ENCODE measurements at regions not wholly inside any gene's neighbourhood (a gene's known extent, or its start where the extent isn't known, plus 50 kb on each side); places are given as distances from the start of the nearest gene placed in this dataset.

GRCh38 chr12:115075552-115076170, 391.7 kb upstream of the TBX3 start:
- H3K27me3 Mint-ChIP-seq (ENCODE audit: insufficient read depth, low read depth): peaks cover 8% of the 10 kb centered on the region

GRCh38 chr12:115074617-115075016, 390.6 kb upstream of the TBX3 start:
- H3K4me3 ChIP-seq: no peak overlapping the region
- Mint-ChIP-seq H3K9me3 (no peaks in the 10 kb centered on the region), H3K36me3 (no peaks in the 10 kb centered on the region), H3K4me1 (no peaks in the 10 kb centered on the region), H3K4me3 (no peak overlapping the region), H3K27me3 (ENCODE audit: insufficient read depth, low read depth) (peaks cover 8% of the 10 kb centered on the region), H3K27ac (no peak overlapping the region)
- H3K9me3 ChIP-seq (ENCODE audit: low read depth): no peaks in the 10 kb centered on the region
- no peak for TF ChIP-seq EZH2phosphoT487 (IDR thresholded peaks at IDR 0.05)
- TF ChIP-seq CTCF (IDR thresholded peaks at IDR 0.05): no peak
- no peak for TF ChIP-seq EZH2 (IDR thresholded peaks at IDR 0.05)
- DNase-seq (ENCODE audit: low spot score): no peak
- H3K36me3 ChIP-seq: no peaks in the 10 kb centered on the region
- no peaks in the 10 kb centered on the region for H3F3A ChIP-seq (ENCODE audit: low read depth)
- H3K9ac ChIP-seq: no peak overlapping the region
- H3K79me2 ChIP-seq (ENCODE audit: low read depth): no peaks in the 10 kb centered on the region
- H3K4me2 ChIP-seq: no peak overlapping the region
- H3K27ac ChIP-seq: no peak overlapping the region
- H3K27me3 ChIP-seq: no peaks in the 10 kb centered on the region
- peaks cover 9% of the 10 kb centered on the region for H3K4me1 ChIP-seq
- no peaks in the 10 kb centered on the region for H4K20me1 ChIP-seq (ENCODE audit: low read depth)
- no peak overlapping the region for H2AFZ ChIP-seq (replicated peaks)

More at GRCh38 chr12:115075552-115076170, 391.7 kb upstream of the TBX3 start:
- H3K4me1 Mint-ChIP-seq: no peaks in the 10 kb centered on the region
- no peaks in the 10 kb centered on the region for H3K36me3 Mint-ChIP-seq
- no peak overlapping the region for H3K27ac ChIP-seq
- H3K4me3 Mint-ChIP-seq: no peak overlapping the region
- no peak for TF ChIP-seq CTCF (IDR thresholded peaks at IDR 0.05)
- no peak for TF ChIP-seq EZH2phosphoT487 (IDR thresholded peaks at IDR 0.05)
- no peak for TF ChIP-seq EZH2 (IDR thresholded peaks at IDR 0.05)
- no peaks in the 10 kb centered on the region for H3F3A ChIP-seq (ENCODE audit: low read depth)
- H3K4me3 ChIP-seq: no peak overlapping the region
- no peaks in the 10 kb centered on the region for H3K36me3 ChIP-seq
- H3K4me2 ChIP-seq: no peak overlapping the region
- H3K9me3 Mint-ChIP-seq: no peaks in the 10 kb centered on the region
- peaks cover 7% of the 10 kb centered on the region for H3K4me1 ChIP-seq
- no peaks in the 10 kb centered on the region for H3K27me3 ChIP-seq
- no peaks in the 10 kb centered on the region for H3K9me3 ChIP-seq (ENCODE audit: low read depth)
- H3K27ac Mint-ChIP-seq: no peak overlapping the region
- no peak for DNase-seq (ENCODE audit: low spot score)
- no peaks in the 10 kb centered on the region for H4K20me1 ChIP-seq (ENCODE audit: low read depth)
- no peaks in the 10 kb centered on the region for H3K79me2 ChIP-seq (ENCODE audit: low read depth)
- H3K9ac ChIP-seq: no peak overlapping the region
- no peak overlapping the region for H2AFZ ChIP-seq (replicated peaks)

GRCh38 chr12:115072712-115073111, 388.7 kb upstream of the TBX3 start:
- Mint-ChIP-seq H3K27ac (no peak overlapping the region), H3K4me3 (no peak overlapping the region), H3K9me3 (no peaks in the 10 kb centered on the region), H3K4me1 (no peaks in the 10 kb centered on the region), H3K36me3 (no peaks in the 10 kb centered on the region), H3K27me3 (ENCODE audit: insufficient read depth, low read depth) (peaks cover 8% of the 10 kb centered on the region)
- Histone ChIP-seq H3K4me3 (no peak overlapping the region), H3K79me2 (ENCODE audit: low read depth) (no peaks in the 10 kb centered on the region), H2AFZ (replicated peaks) (no peak overlapping the region), H3K27ac (no peak overlapping the region), H3K9ac (no peak overlapping the region), H3K4me2 (no peak overlapping the region), H4K20me1 (ENCODE audit: low read depth) (no peaks in the 10 kb centered on the region), H3K27me3 (no peaks in the 10 kb centered on the region), H3F3A (ENCODE audit: low read depth) (no peaks in the 10 kb centered on the region), H3K4me1 (peaks cover 9% of the 10 kb centered on the region), H3K9me3 (ENCODE audit: low read depth) (no peaks in the 10 kb centered on the region), H3K36me3 (no peaks in the 10 kb centered on the region)
- peak; percentile 22 for DNase-seq (ENCODE audit: low spot score)
- TF ChIP-seq EZH2 (IDR thresholded peaks at IDR 0.05) (no peak), CTCF (IDR thresholded peaks at IDR 0.05) (no peak), EZH2phosphoT487 (IDR thresholded peaks at IDR 0.05) (no peak)
